Panc1 (cell line): ENCODE measurements at regions not wholly inside any gene's neighbourhood (a gene's known extent, or its start where the extent isn't known, plus 50 kb on each side); places are given as distances from the start of the nearest gene placed in this dataset.

Experiments used
- ATAC-seq: fragments of 200-7000 bp; cut with Tn5 transposase; 2 replicates; pipeline ENCODE4 v1.9.1; 2020; ENCODE audit warnings: mild to moderate bottlenecking, moderate library complexity
- BruUV-seq: library from RNA; stranded (reverse); fragments of 400-500 nt; replicated peaks from 2 replicates; lab custom pipeline; 2021; lab: Mats Ljungman, UMichigan
- CTCF ChIA-PET: fragments of 300-600 bp; sonication (Branson Sonifier 250); formaldehyde crosslinking; loops from one replicate; lab custom pipeline; 2022; ENCODE audit warnings: antibody characterized with exemption; lab: Charles Lee
- POLR2A ChIA-PET: fragments of 300-600 bp; sonication (Branson Sonifier 250); formaldehyde crosslinking; loops from one replicate; lab custom pipeline; 2022; ENCODE audit warnings: antibody characterized with exemption; lab: Charles Lee
- DNase-seq: peaks from one replicate; pipeline ENCODE4 v3.0.0-alpha.2; 2010; ENCODE audit warnings: low read depth, low spot score
- H3K27ac ChIP-seq: 2 replicates; pipeline ENCODE4 v1.5.1; 2011; ENCODE audit warnings: mild to moderate bottlenecking, low read length, inconsistent platforms
- H3K27me3 ChIP-seq: fragments of 200-500 bp; sonication (Bioruptor generic); 2 replicates; pipeline ENCODE4 v1.6.0; 2014; ENCODE audit warnings: low read length, inconsistent platforms; ENCODE audit not compliant: control insufficient read depth, insufficient read depth
- H3K36me3 ChIP-seq: fragments of 200-500 bp; sonication (Bioruptor generic); 2 replicates; pipeline ENCODE4 v1.5.1; 2014; ENCODE audit warnings: inconsistent platforms, mild to moderate bottlenecking, low read length, moderate library complexity; ENCODE audit not compliant: control insufficient read depth, insufficient read depth
- H3K4me1 ChIP-seq: 2 replicates; pipeline ENCODE4 v1.5.1; 2011; ENCODE audit warnings: inconsistent platforms, mild to moderate bottlenecking, low read length, moderate library complexity; ENCODE audit not compliant: control insufficient read depth, insufficient read depth
- H3K4me3 ChIP-seq, 2 experiments: 2 replicates each; pipeline ENCODE4 v1.5.1; 2011 to 2012; ENCODE audit warnings: low read depth in 2 of 2, low read length in 2 of 2, mild to moderate bottlenecking in 2 of 2, inconsistent platforms in 1 of 2, moderate library complexity in 1 of 2
- H3K9me3 ChIP-seq: fragments of 200-500 bp; sonication (Bioruptor generic); 2 replicates; pipeline ENCODE4 v1.5.1; 2014; ENCODE audit warnings: low read depth, mild to moderate bottlenecking, inconsistent platforms, low read length, moderate library complexity; ENCODE audit not compliant: control insufficient read depth, insufficient read depth
- POLR2AphosphoS5 ChIP-seq: IDR thresholded peaks from 2 replicates; pipeline ENCODE4 v1.6.1; 2012; ENCODE audit warnings: mild to moderate bottlenecking, low read depth, low read length, moderate library complexity
- SIN3A ChIP-seq: IDR thresholded peaks from 2 replicates; pipeline ENCODE4 v1.6.1; 2012; ENCODE audit warnings: low read depth, mild to moderate bottlenecking, low read length, moderate library complexity, borderline replicate concordance; ENCODE audit not compliant: insufficient read depth
- TCF7L2 ChIP-seq: IDR thresholded peaks from 2 replicates; pipeline ENCODE4 v1.6.1; 2011; ENCODE audit warnings: mild to moderate bottlenecking, low read depth, low read length, inconsistent platforms
- in situ Hi-C: cut with HindIII; loops from 2 replicates; pipeline ENCODE4 v1.10.0; 2016; ENCODE audit warnings: low sequenced_read_pairs, low pct_unique_long_range_greater_than_20kb
- intact Hi-C: fragments of 100-400 bp; cut with micrococcal nuclease; formaldehyde crosslinking; loops from one replicate; pipeline ENCODE4 v1.10.0; 2022; ENCODE audit not compliant: unreplicated experiment
- TF ChIP-seq, protein P1 (sequence below): fragments of 450-650 bp; IDR thresholded peaks from 2 replicates; pipeline ENCODE4 v1.5.1; 2017; ENCODE audit warnings: mild to moderate bottlenecking
- TF ChIP-seq, protein P2 (sequence below), 2 experiments: IDR thresholded peaks; 2 replicates each; pipeline ENCODE4 v1.6.1; 2011 to 2012; ENCODE audit warnings: low read depth in 2 of 2, control low read depth in 1 of 2, low read length in 1 of 2, mild to moderate bottlenecking in 1 of 2, moderate library complexity in 1 of 2; ENCODE audit not compliant: insufficient read depth in 1 of 2

DNA sequence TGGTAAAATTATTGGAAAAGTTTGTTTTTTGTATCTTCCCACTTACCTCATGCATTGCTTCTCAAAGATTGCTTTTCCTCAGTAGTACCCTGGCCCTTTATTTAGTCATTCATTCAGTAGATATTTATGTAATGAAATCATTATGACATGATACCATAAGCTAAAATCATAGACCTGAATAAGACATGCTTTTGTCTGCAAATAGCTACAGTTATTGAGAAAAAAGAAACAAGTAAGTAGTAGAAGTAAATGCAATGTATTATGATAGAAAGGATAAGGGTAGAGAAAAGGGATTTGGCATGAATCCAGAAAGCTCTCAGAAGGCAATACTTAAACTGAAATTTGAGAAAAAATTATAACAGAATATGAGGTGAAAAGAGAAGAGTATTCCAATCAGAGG is 352.5 kb downstream of the GPM6A start:
- BruUV-seq: no TSS peak
- ATAC-seq (no peak), DNase-seq (no peak)
- TF ChIP-seq, protein P1, sequence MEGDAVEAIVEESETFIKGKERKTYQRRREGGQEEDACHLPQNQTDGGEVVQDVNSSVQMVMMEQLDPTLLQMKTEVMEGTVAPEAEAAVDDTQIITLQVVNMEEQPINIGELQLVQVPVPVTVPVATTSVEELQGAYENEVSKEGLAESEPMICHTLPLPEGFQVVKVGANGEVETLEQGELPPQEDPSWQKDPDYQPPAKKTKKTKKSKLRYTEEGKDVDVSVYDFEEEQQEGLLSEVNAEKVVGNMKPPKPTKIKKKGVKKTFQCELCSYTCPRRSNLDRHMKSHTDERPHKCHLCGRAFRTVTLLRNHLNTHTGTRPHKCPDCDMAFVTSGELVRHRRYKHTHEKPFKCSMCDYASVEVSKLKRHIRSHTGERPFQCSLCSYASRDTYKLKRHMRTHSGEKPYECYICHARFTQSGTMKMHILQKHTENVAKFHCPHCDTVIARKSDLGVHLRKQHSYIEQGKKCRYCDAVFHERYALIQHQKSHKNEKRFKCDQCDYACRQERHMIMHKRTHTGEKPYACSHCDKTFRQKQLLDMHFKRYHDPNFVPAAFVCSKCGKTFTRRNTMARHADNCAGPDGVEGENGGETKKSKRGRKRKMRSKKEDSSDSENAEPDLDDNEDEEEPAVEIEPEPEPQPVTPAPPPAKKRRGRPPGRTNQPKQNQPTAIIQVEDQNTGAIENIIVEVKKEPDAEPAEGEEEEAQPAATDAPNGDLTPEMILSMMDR: no peak
- no peak for TF ChIP-seq POLR2AphosphoS5
- TF ChIP-seq TCF7L2: no peak
- TF ChIP-seq, protein P2, sequence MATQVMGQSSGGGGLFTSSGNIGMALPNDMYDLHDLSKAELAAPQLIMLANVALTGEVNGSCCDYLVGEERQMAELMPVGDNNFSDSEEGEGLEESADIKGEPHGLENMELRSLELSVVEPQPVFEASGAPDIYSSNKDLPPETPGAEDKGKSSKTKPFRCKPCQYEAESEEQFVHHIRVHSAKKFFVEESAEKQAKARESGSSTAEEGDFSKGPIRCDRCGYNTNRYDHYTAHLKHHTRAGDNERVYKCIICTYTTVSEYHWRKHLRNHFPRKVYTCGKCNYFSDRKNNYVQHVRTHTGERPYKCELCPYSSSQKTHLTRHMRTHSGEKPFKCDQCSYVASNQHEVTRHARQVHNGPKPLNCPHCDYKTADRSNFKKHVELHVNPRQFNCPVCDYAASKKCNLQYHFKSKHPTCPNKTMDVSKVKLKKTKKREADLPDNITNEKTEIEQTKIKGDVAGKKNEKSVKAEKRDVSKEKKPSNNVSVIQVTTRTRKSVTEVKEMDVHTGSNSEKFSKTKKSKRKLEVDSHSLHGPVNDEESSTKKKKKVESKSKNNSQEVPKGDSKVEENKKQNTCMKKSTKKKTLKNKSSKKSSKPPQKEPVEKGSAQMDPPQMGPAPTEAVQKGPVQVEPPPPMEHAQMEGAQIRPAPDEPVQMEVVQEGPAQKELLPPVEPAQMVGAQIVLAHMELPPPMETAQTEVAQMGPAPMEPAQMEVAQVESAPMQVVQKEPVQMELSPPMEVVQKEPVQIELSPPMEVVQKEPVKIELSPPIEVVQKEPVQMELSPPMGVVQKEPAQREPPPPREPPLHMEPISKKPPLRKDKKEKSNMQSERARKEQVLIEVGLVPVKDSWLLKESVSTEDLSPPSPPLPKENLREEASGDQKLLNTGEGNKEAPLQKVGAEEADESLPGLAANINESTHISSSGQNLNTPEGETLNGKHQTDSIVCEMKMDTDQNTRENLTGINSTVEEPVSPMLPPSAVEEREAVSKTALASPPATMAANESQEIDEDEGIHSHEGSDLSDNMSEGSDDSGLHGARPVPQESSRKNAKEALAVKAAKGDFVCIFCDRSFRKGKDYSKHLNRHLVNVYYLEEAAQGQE (IDR thresholded peaks at IDR 0.05; ENCODE audit: insufficient read depth in 1 of 2, low read depth in 2 of 2, low read length in 1 of 2): no peak
- TF ChIP-seq SIN3A: no peak
- H3K27me3 ChIP-seq: no peaks in the 10 kb centered on the region
- in situ Hi-C loops (no loop called here), intact Hi-C loops (no loop called here)
- H3K9me3 ChIP-seq: no peaks in the 10 kb centered on the region
- H3K27ac ChIP-seq: no peak overlapping the region
- H3K4me1 ChIP-seq: no peaks in the 10 kb centered on the region
- POLR2A ChIA-PET: no interaction called here
- CTCF ChIA-PET: no interaction called here
- H3K36me3 ChIP-seq: no peaks in the 10 kb centered on the region
- H3K4me3 ChIP-seq: no peak overlapping the region

DNA sequence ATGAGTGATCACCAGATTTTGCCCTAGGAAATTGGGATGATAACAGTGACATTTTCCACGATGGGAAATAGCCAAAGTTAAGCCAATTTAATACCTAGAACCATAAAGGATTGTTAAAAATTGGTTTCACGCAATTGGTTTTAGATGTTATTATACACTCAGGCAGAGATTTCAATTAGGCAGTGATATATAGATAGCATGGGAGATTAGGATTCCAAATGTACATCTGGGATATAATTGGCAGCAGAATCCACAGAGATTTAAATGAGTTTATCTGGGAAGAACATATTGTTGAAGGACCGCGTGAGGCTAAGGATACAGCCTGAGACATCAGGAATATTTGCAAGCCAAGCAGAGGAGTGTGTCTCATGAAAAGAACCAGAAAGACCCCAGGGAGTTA is 351.6 kb downstream of the GPM6A start:
- no peak overlapping the region for H3K4me3 ChIP-seq

More for the DNA sequence above, 351.6 kb downstream of the GPM6A start:
- CTCF ChIA-PET: no interaction called here
- no peaks in the 10 kb centered on the region for H3K27me3 ChIP-seq
- in situ Hi-C loops: no loop called here
- H3K27ac ChIP-seq: no peak overlapping the region
- TF ChIP-seq, protein P1: no peak
- H3K36me3 ChIP-seq: no peaks in the 10 kb centered on the region
- intact Hi-C loops: no loop called here
- POLR2A ChIA-PET: no interaction called here
- no peaks in the 10 kb centered on the region for H3K9me3 ChIP-seq
- DNase-seq: no peak
- no peaks in the 10 kb centered on the region for H3K4me1 ChIP-seq
- no peak for ATAC-seq
- no TSS peak for BruUV-seq
